Suppressor macrophage treated with lipopolysaccharide for 1 hour (primary cell): ENCODE measurements at regions not wholly inside any gene's neighbourhood (a gene's known extent, or its start where the extent isn't known, plus 50 kb on each side); places are given as distances from the start of the nearest gene placed in this dataset.
A peak's percentile ranks its signal among the peaks of the same experiment; 100 is the strongest.
"Not testable (repeated sequence)": the region's sequence is repeated elsewhere in the genome, so short reads cannot be mapped to it uniquely, and the experiment has no call there.

Experiments
- DNase-seq, 3 donors: peaks; one replicate each; pipeline ENCODE4 v3.0.0-alpha.2; 2020 to 2022

DNA sequence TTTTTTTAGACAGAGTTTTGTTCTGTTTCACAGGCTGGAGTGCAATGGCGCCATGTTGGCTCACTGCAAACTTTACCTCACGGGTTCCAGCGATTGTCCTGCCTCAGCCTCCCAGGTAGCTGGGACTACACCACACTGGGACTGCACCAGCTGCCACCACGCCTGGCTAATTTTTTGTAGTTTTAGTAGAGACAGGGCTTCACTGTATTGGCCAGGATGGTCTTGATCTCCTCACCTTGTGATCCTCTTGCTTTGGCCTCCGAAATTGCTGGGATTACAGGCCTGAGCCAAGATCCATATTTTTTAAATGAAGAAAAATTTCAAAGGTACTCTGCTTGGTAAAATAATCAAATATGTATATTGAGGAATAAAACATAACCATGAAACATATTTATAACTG, 195.8 kb upstream of the TPTE start:
- peak; percentile 63 to 99 (median 67) for DNase-seq

DNA sequence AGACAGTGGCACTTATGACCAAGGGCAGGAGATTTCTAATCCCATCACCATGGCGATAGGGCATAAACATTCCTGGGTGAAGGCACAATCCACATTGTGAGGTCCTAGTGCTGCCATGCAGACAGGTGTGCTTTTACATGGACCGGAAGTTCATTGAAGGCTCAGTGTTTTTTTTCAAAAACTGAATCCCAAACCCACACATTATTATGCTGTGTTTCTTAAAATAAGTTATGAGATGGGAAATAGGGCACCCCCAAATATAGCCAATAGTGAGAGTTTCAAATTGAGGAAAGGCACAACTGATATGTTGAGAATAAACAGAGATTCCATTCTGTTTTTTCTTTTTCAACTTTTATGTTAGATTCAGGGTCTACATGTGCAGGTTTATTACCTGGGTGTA, 195.2 kb upstream of the TPTE start:
- not testable (repeated sequence) for DNase-seq

- DNase-seq: not testable (repeated sequence)
Observed at GRCh38 chr21:10328646-10329045, 192.7 kb upstream of the TPTE start.

DNA sequence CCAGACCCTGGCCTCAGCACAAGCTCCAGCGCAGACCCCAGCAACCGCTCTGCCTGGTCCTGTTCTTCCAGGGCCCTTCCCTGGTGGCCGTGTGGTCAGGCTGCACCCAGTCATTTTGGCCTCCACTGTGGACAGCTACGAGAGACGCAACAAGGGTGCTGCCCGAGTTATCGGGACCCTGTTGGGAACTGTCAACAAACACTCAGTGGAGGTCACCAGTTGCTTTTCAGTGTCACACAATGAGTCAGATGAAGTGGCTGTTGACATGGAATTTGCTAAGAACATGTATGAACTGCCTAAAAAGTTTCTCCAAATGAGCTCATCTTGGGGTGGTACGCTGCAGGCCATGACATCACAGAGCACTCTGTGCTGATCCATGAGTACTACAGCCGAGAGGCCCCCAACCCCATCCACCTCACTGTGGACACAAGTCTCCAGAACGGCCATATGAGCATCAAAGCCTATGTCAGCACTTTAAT, 190.7 kb upstream of the TPTE start:
- not testable (repeated sequence) for DNase-seq

DNA sequence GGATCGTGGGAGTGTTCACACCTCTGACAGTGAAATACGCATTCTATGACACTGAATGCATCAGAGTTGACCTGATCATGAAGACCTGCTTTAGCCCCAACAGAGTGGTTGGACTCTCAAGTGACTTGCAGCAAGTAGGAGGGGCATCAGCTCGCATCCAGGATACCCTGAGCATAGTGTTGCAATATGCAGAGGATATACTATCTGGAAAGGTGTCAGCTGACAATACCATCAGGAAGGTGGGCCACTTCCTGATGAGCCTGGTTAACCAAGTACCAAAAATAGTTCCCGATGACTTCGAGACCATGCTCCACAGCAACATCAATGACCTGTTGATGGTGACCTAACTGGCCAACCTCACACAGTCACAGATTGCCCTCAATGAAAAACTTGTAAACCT, 190.2 kb upstream of the TPTE start:
- not testable (repeated sequence) for DNase-seq

GRCh38 chr21:10332935-10333334, 188.4 kb upstream of the TPTE start:
- not testable (repeated sequence) for DNase-seq

- DNase-seq: not testable (repeated sequence)
Observed at GRCh38 chr21:10334391-10334790, 187.0 kb upstream of the TPTE start.

DNA sequence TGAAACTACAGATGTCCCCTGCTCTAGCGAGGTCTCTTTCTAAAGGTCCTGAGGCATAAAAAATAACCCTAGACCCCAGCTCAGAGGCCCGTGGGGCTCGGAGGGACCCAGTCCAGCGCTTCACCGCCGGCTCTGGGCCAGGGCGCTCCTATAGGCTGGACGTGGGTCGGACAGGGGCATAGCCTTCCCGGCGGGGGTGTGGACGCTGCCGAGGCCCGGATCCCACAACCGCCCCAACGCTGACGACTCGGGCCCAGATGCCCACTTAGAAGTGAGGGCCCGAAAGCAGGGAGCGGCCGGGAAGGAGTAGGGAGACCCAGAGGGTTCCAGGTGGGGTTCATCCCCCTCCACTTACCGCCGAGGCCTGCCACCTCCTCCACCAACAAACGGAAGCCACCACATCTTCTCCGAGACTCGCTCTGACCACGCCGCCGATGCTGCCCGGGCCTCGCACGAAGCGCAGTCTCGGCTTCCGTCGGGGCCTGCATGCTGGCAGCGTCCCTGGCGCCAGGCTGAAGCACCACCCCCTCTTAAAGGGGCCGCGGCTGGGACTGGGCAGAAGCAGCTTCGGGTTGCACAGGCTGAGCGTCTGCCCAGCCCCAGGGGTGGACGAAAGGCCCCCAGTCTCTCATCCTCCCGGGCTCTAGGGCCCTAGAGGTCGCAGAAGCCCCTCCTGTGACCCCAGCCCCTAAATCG, 179.0 kb upstream of the TPTE start:
- DNase-seq: not testable (repeated sequence)

- DNase-seq: not testable (repeated sequence)
Observed at GRCh38 chr21:10343146-10343935, 178.0 kb upstream of the TPTE start.

- DNase-seq: not testable (repeated sequence)
Observed at GRCh38 chr21:10344266-10344665, 177.1 kb upstream of the TPTE start.

GRCh38 chr21:10345178-10345612, 176.2 kb upstream of the TPTE start:
- DNase-seq: not testable (repeated sequence)

GRCh38 chr21:10346249-10346648, 175.1 kb upstream of the TPTE start:
- not testable (repeated sequence) for DNase-seq

GRCh38 chr21:10346933-10347615, 174.3 kb upstream of the TPTE start:
- not testable (repeated sequence) for DNase-seq

- not testable (repeated sequence) for DNase-seq
Observed at GRCh38 chr21:10347675-10348074, 173.7 kb upstream of the TPTE start.

DNA sequence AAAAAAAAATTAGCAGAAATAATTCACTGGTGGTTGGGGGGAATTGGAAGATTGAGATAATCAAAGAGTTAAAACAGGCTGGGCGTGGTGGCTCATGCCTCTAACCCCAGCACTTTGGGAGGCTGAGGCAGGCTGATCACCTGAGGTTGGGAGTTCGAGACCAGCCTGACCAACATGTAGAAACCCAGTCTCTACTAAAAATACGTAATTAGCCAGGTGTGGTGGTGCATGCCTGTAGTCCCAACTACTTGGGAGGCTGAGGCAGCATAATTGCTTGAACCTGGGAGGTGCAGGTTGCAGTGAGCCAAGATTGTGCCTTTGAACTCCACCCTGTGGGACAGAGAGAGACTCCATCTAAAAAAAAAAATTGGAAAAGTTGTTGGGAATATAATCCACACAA, 173.2 kb upstream of the TPTE start:
- DNase-seq: not testable (repeated sequence)

DNA sequence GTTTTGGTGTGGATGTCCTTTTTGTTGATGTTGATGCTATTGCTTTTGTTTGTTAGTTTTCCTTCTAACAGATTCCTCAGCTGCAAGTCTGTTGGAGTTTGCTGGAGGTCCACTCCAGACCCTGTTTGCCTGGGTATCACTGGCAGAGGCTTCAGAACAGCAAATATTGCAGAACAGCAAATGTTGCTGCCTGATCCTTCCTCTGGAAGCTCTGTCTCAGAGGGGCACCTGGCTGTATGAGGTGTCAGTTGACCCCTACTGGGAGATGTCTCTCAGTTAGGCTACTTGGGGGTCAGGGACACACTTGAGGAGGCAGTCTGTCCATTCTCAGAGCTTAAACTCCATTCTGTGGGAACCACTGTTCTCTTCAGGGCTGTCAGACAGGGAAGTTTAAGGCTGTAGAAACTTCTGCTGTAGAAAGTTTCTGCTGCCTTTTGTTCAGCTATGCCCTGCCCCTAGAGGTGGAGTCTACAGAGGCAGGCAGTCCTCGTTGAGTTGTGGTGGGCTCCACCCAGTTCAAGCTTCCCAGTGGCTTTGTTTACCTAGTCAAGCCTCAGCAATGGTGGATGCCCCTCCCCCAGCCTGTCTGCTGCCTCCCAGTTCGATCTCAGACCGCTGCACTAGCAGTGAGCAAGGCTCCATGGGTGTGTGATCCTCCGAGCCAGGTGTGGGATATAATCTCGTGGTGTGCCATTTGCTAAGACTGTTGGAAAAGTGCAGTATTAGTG, 166.4 kb upstream of the TPTE start:
- not testable (repeated sequence) for DNase-seq

DNA sequence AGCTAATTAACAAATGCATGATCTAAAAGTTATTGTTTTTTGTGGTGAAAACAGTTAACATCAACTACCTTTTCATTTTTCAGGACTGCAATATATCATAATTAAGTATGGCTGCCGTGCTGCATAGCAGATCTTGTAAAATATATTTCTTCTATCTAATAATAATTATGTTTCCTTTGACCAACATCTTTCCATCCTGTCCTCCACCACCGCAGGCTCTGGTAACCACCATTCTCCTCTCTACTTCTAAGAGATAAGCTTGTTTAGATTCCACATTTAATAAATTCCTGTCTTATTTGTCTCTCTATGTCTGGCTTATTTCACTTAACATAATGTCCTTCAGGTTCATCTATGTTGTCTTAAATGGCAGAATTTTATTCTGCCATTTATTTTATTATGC, 162.3 kb upstream of the TPTE start:
- not testable (repeated sequence) for DNase-seq

GRCh38 chr21:10359911-10360310, 161.5 kb upstream of the TPTE start:
- DNase-seq: not testable (repeated sequence)

DNA sequence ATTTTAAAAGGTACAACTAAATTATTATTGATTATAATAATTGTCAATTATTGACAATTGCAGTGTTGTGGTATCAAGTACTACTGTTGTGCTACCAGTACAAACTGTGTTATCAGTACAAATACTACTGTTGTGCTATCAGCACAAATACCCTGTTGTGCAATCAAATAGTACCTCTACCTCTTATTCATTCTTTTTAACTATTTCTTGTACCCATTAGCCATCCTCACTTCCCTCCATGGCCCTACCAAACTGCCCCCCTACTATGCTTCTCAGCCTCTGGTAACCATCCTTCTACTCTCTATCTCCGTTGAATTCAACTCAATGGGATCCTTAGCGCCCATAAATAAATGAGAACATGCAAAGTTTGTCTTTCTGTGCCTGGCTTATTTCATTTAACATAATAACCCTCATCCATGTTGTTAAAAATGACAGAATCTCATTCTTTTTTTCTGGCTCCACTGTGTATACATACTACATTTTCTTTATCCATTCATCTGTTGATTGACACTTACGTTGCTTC, 160.1 kb upstream of the TPTE start:
- not testable (repeated sequence) for DNase-seq

- DNase-seq: not testable (repeated sequence)
Observed at GRCh38 chr21:10362816-10363215, 158.6 kb upstream of the TPTE start.

- DNase-seq: not testable (repeated sequence)
Observed at GRCh38 chr21:10363321-10363720, 158.1 kb upstream of the TPTE start.

DNA sequence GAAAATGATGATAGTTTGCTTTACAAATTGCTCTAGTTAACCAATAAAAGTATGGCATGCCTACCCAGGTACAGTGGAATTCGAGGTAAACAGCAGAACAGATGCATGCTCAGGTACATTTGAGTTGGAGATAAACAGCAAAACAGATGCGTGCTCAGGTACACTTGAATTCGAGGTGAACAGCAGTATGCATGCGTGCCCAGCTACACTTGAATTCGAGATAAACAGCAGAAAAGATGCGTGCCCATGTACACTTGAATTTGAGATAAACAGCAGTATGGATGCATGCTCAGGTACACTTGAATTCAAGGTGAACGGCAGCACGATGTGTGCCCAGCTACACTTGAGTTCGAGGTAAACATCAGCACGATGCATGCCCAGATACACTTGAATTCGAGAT, 155.2 kb upstream of the TPTE start:
- not testable (repeated sequence) for DNase-seq
